Lower lobe of right lung (tissue), 2 donors: ENCODE measurements at regions not wholly inside any gene's neighbourhood (a gene's known extent, or its start where the extent isn't known, plus 50 kb on each side); places are given as distances from the start of the nearest gene placed in this dataset.

Experiments
- ATAC-seq, 2 donors: fragments of 200-7000 bp; cut with Tn5 transposase; one replicate each; pipeline ENCODE4 v1.9.1; 2020 to 2022; ENCODE audit warnings: mild to moderate bottlenecking in 2 of 2, moderate library complexity in 2 of 2
- DNase-seq: peaks from one replicate; pipeline ENCODE4 v3.0.0-alpha.2; 2020
- H3K27ac ChIP-seq: fragments of 200-600 bp; one replicate; pipeline ENCODE4 v1.8.0; 2022
- H3K27me3 ChIP-seq: fragments of 200-600 bp; one replicate; pipeline ENCODE4 v1.8.0; 2022; ENCODE audit warnings: low read depth
- H3K36me3 ChIP-seq: fragments of 200-600 bp; one replicate; pipeline ENCODE4 v1.8.0; 2022; ENCODE audit warnings: mild to moderate bottlenecking
- H3K4me1 ChIP-seq: fragments of 200-600 bp; one replicate; pipeline ENCODE4 v1.8.0; 2022
- H3K4me3 ChIP-seq: fragments of 200-600 bp; one replicate; pipeline ENCODE4 v1.8.0; 2022; ENCODE audit warnings: mild to moderate bottlenecking
- H3K9me3 ChIP-seq: fragments of 200-600 bp; one replicate; pipeline ENCODE4 v1.8.0; 2022
- CTCF ChIP-seq: fragments of 200-600 bp; IDR thresholded peaks from one replicate; pipeline ENCODE4 v1.8.0; 2022; ENCODE audit warnings: antibody characterized with exemption, mild to moderate bottlenecking
- intact Hi-C: fragments of 100-400 bp; cut with DNase I; formaldehyde crosslinking; loops from one replicate; pipeline ENCODE4 v1.11.0; 2022
- donor health status: DM: no; HTN: yes; CAD: no; lungs with severe emphysema.

GRCh38 chr2:121052023-121052422 lies 233.0 kb downstream of the TFCP2L1 start:
- no peak for ATAC-seq
- Histone ChIP-seq H3K9me3 (peaks cover 3% of the 10 kb centered on the region), H3K27ac (no peak overlapping the region), H3K4me1 (no peaks in the 10 kb centered on the region), H3K27me3 (peaks cover 6% of the 10 kb centered on the region), H3K4me3 (no peak overlapping the region), H3K36me3 (no peaks in the 10 kb centered on the region)
- no peak for TF ChIP-seq CTCF
- no peak for DNase-seq
- intact Hi-C loops = no loop called here

- no peak for TF ChIP-seq CTCF
- no peak for ATAC-seq
- Histone ChIP-seq H3K27ac (no peak overlapping the region), H3K4me1 (no peaks in the 10 kb centered on the region), H3K27me3 (peaks cover 6% of the 10 kb centered on the region), H3K9me3 (peaks cover 3% of the 10 kb centered on the region), H3K4me3 (no peak overlapping the region), H3K36me3 (no peaks in the 10 kb centered on the region)
- intact Hi-C loops = no loop called here
- no peak for DNase-seq
These were observed 232.5 kb downstream of the TFCP2L1 start for GRCh38 chr2:121052521-121052920.

GRCh38 chr2:121055088-121055487 lies 229.9 kb downstream of the TFCP2L1 start:
- no peak for TF ChIP-seq CTCF
- intact Hi-C loops = no loop called here
- Histone ChIP-seq H3K4me1 (no peaks in the 10 kb centered on the region), H3K27me3 (peaks cover 6% of the 10 kb centered on the region), H3K4me3 (no peak overlapping the region), H3K36me3 (no peaks in the 10 kb centered on the region), H3K9me3 (peaks cover 3% of the 10 kb centered on the region), H3K27ac (no peak overlapping the region)
- ATAC-seq = no peak
- no peak for DNase-seq

- Histone ChIP-seq H3K27me3 (peaks cover 6% of the 10 kb centered on the region), H3K36me3 (no peaks in the 10 kb centered on the region), H3K27ac (no peak overlapping the region), H3K9me3 (peaks cover under 1% of the 10 kb centered on the region), H3K4me1 (no peaks in the 10 kb centered on the region), H3K4me3 (no peak overlapping the region)
- DNase-seq (no peak), ATAC-seq (no peak)
- intact Hi-C loops = no loop called here
- no peak for TF ChIP-seq CTCF
These were observed 229.5 kb downstream of the TFCP2L1 start for GRCh38 chr2:121055501-121055900.

- H3K36me3 ChIP-seq = no peaks in the 10 kb centered on the region
- TF ChIP-seq CTCF = no peak
- intact Hi-C loops = no loop called here
- no peaks in the 10 kb centered on the region for H3K4me1 ChIP-seq
- DNase-seq (no peak), ATAC-seq (no peak)
- H3K27me3 ChIP-seq = peaks cover 11% of the 10 kb centered on the region
- H3K9me3 ChIP-seq = no peaks in the 10 kb centered on the region
- H3K27ac ChIP-seq = no peak overlapping the region
- H3K4me3 ChIP-seq = no peak overlapping the region
These were observed 226.0 kb downstream of the TFCP2L1 start for GRCh38 chr2:121058852-121059558.
